HG02763 (cell line): ENCODE measurements at regions not wholly inside any gene's neighbourhood (a gene's known extent, or its start where the extent isn't known, plus 50 kb on each side); places are given as distances from the start of the nearest gene placed in this dataset.
"Not testable (repeated sequence)": the region's sequence is repeated elsewhere in the genome, so short reads cannot be mapped to it uniquely, and the experiment has no call there.

Experiments
- ATAC-seq: cut with Tn5 transposase; IDR thresholded peaks from one replicate; pipeline ENCODE4 v1.9.1; 2021; ENCODE audit warnings: mild to moderate bottlenecking, moderate library complexity; ENCODE audit not compliant: unreplicated experiment

- ATAC-seq, result no peak
These were observed 766.5 kb upstream of the GOT2 start for GRCh38 chr16:59500601-59501000.

GRCh38 chr16:59487067-59487466 is 753.0 kb upstream of the GOT2 start:
- ATAC-seq, result no peak

GRCh38 chr16:59484833-59485516 is 750.9 kb upstream of the GOT2 start:
- no peak for ATAC-seq

GRCh38 chr16:59478838-59479237 is 744.7 kb upstream of the GOT2 start:
- ATAC-seq, result no peak

GRCh38 chr16:59470556-59470955 is 736.4 kb upstream of the GOT2 start:
- no peak for ATAC-seq

GRCh38 chr16:59469266-59469665 is 735.1 kb upstream of the GOT2 start:
- no peak for ATAC-seq

GRCh38 chr16:59463776-59464175 is 729.7 kb upstream of the GOT2 start:
- ATAC-seq, result no peak

GRCh38 chr16:59459806-59460205 is 725.7 kb upstream of the GOT2 start:
- no peak for ATAC-seq

GRCh38 chr16:59455497-59455896 is 721.4 kb upstream of the GOT2 start:
- ATAC-seq, result no peak

GRCh38 chr16:59450513-59450912 is 716.4 kb upstream of the GOT2 start:
- not testable (repeated sequence) for ATAC-seq

- no peak for ATAC-seq
These were observed 706.4 kb upstream of the GOT2 start for GRCh38 chr16:59440502-59440901.

GRCh38 chr16:59432896-59433295 is 698.8 kb upstream of the GOT2 start:
- ATAC-seq, result no peak

- ATAC-seq, result no peak
These were observed 698.2 kb upstream of the GOT2 start for GRCh38 chr16:59432276-59432675.

GRCh38 chr16:59424714-59425273 is 690.7 kb upstream of the GOT2 start:
- no peak for ATAC-seq

GRCh38 chr16:59411961-59412841 is 678.1 kb upstream of the GOT2 start:
- ATAC-seq, result no peak

GRCh38 chr16:59410451-59410850 is 676.3 kb upstream of the GOT2 start:
- ATAC-seq, result no peak

GRCh38 chr16:59405802-59406201 is 671.7 kb upstream of the GOT2 start:
- ATAC-seq, result no peak

GRCh38 chr16:59404509-59404908 is 670.4 kb upstream of the GOT2 start:
- no peak for ATAC-seq

GRCh38 chr16:59400830-59401229 is 666.7 kb upstream of the GOT2 start:
- no peak for ATAC-seq

GRCh38 chr16:59397638-59398037 is 663.5 kb upstream of the GOT2 start:
- ATAC-seq, result no peak

GRCh38 chr16:59394526-59394925 is 660.4 kb upstream of the GOT2 start:
- ATAC-seq, result no peak

- no peak for ATAC-seq
These were observed 658.8 kb upstream of the GOT2 start for GRCh38 chr16:59392911-59393310.
